NCI-H524 treated with DMSO at 0.1 percent for 48 hours (cell line): ENCODE measurements at regions not wholly inside any gene's neighbourhood (a gene's known extent, or its start where the extent isn't known, plus 50 kb on each side); places are given as distances from the start of the nearest gene placed in this dataset.
"Not testable (repeated sequence)": the region's sequence is repeated elsewhere in the genome, so short reads cannot be mapped to it uniquely, and the experiment has no call there.

Experiments used
- DNase-seq: peaks from one replicate; lab custom pipeline; 2025; lab: John Stamatoyannopoulos, UW

- DNase-seq, result not testable (repeated sequence)
These were observed 676.4 kb upstream of the ZNF337 start for GRCh38 chr20:26373066-26373465.

GRCh38 chr20:26354511-26354910 is 657.9 kb upstream of the ZNF337 start:
- no peak for DNase-seq

- no peak for DNase-seq
These were observed 650.7 kb upstream of the ZNF337 start for GRCh38 chr20:26347396-26347795.

- not testable (repeated sequence) for DNase-seq
These were observed 643.9 kb upstream of the ZNF337 start for GRCh38 chr20:26340460-26341065.

GRCh38 chr20:26324177-26324576 is 627.5 kb upstream of the ZNF337 start:
- DNase-seq, result no peak

GRCh38 chr20:26315054-26315453 is 618.4 kb upstream of the ZNF337 start:
- DNase-seq, result no peak

- not testable (repeated sequence) for DNase-seq
These were observed 613.1 kb upstream of the ZNF337 start for GRCh38 chr20:26309720-26310119.

- DNase-seq, result no peak
These were observed 612.3 kb upstream of the ZNF337 start for GRCh38 chr20:26308961-26309360.

- no peak for DNase-seq
These were observed 598.4 kb upstream of the ZNF337 start for GRCh38 chr20:26295006-26295405.

GRCh38 chr20:26288379-26289061 is 591.9 kb upstream of the ZNF337 start:
- not testable (repeated sequence) for DNase-seq

- DNase-seq, result no peak
These were observed 582.6 kb upstream of the ZNF337 start for GRCh38 chr20:26279238-26279637.

GRCh38 chr20:26277339-26277738 is 580.7 kb upstream of the ZNF337 start:
- no peak for DNase-seq

GRCh38 chr20:26276554-26277210 is 580.0 kb upstream of the ZNF337 start:
- DNase-seq, result no peak

GRCh38 chr20:26268762-26269161 is 572.1 kb upstream of the ZNF337 start:
- DNase-seq, result not testable (repeated sequence)

GRCh38 chr20:26260925-26261324 is 564.3 kb upstream of the ZNF337 start:
- DNase-seq, result not testable (repeated sequence)

GRCh38 chr20:26252311-26252975 is 555.8 kb upstream of the ZNF337 start:
- not testable (repeated sequence) for DNase-seq

GRCh38 chr20:26251376-26251775 is 554.7 kb upstream of the ZNF337 start:
- DNase-seq, result not testable (repeated sequence)

- DNase-seq, result not testable (repeated sequence)
These were observed 553.8 kb upstream of the ZNF337 start for GRCh38 chr20:26250249-26251114.

GRCh38 chr20:26243731-26244130 is 547.1 kb upstream of the ZNF337 start:
- DNase-seq, result no peak

GRCh38 chr20:26220609-26221008 is 524.0 kb upstream of the ZNF337 start:
- not testable (repeated sequence) for DNase-seq

- not testable (repeated sequence) for DNase-seq
These were observed 522.9 kb upstream of the ZNF337 start for GRCh38 chr20:26219546-26219945.

- no peak for DNase-seq
These were observed 521.6 kb upstream of the ZNF337 start for GRCh38 chr20:26218301-26218700.
